ENCODE measurements at regions not wholly inside any gene's neighbourhood (a gene's known extent, or its start where the extent isn't known, plus 50 kb on each side); places are given as distances from the start of the nearest gene placed in this dataset.

GRCh38 chr17:79478841-79479240, 132.0 kb downstream of the RBFOX3 start:
- no peak overlapping the region for H3K27ac ChIP-seq (ENCODE audit: insufficient read depth, low read depth, low read length)
- intact Hi-C loops (cut with micrococcal nuclease) (no loop called here), dilution Hi-C loops (cut with MboI; ENCODE audit: extremely low pct_ligation_motif_present, low sequenced_read_pairs) (no loop called here)
- no peak overlapping the region for H3K4me3 ChIP-seq (replicated peaks in 1 of 3; ENCODE audit: insufficient read depth in 1 of 3, low read depth in 1 of 3, low read length in 3 of 3)
- ChIA-PET CTCF (no interaction called here), POLR2A (no interaction called here)
- H3K9me3 ChIP-seq (replicated peaks; ENCODE audit: control insufficient read depth, insufficient read depth, low read length) = no peaks in the 10 kb centered on the region
- no peak for TF ChIP-seq POLR2A (IDR thresholded peaks at IDR 0.05; ENCODE audit: low read depth, low read length)
- TF ChIP-seq EZH2 (IDR thresholded peaks at IDR 0.05; ENCODE audit: borderline replicate concordance, low read depth, low read length, severe bottlenecking) = no peak
- TF ChIP-seq FOS (IDR thresholded peaks at IDR 0.05; ENCODE audit: borderline replicate concordance, insufficient read depth, low read length) = no peak
- TF ChIP-seq MAX (IDR thresholded peaks at IDR 0.05; ENCODE audit: insufficient read depth, insufficient read length) = no peak
- TF ChIP-seq GATA2 (IDR thresholded peaks at IDR 0.05; ENCODE audit: insufficient read depth, insufficient read length, low read depth, low read length) = no peak
- no peak for TF ChIP-seq JUN (IDR thresholded peaks at IDR 0.05; ENCODE audit: borderline replicate concordance, insufficient read depth, insufficient read length, low read depth)
- no peak for TF ChIP-seq MYC (IDR thresholded peaks at IDR 0.05; ENCODE audit: low read depth, low read length)
- TF ChIP-seq POLR2AphosphoS5 (IDR thresholded peaks at IDR 0.05; ENCODE audit: insufficient read depth, low read depth, low read length) = no peak
- TF ChIP-seq CTCF (IDR thresholded peaks at IDR 0.05; ENCODE audit: extremely low read depth in 1 of 2, insufficient read depth in 1 of 2, low read depth in 1 of 2, low read length in 2 of 2) = no peak
- no peak overlapping the region for H2AFZ ChIP-seq (ENCODE audit: low read depth, low read length)
- no peaks in the 10 kb centered on the region for H3K79me2 ChIP-seq (ENCODE audit: control insufficient read depth, insufficient read depth, low read length)
- H3K9me1 ChIP-seq (replicated peaks; ENCODE audit: control insufficient read depth, extremely low read depth, insufficient read depth, low read length) = no peaks in the 10 kb centered on the region
- H3K36me3 ChIP-seq (ENCODE audit: control insufficient read depth in 2 of 2, extremely low read depth in 1 of 2, insufficient read depth in 2 of 2, low read length in 2 of 2) = no peaks in the 10 kb centered on the region
- H3K27me3 ChIP-seq (ENCODE audit: control insufficient read depth in 2 of 2, insufficient read depth in 2 of 2, low read length in 2 of 2) = no peaks in the 10 kb centered on the region
- FAIRE-seq (no peak), DNase-seq (ENCODE audit: low read depth, low spot score) (no peak)
- H4K20me1 ChIP-seq (replicated peaks; ENCODE audit: control insufficient read depth, extremely low read depth, insufficient read depth, low read length) = no peaks in the 10 kb centered on the region
- BruUV-seq (replicated peaks) = no TSS peak
- H3K4me1 ChIP-seq (ENCODE audit: control insufficient read depth, extremely low read depth, insufficient read depth, low read length) = no peaks in the 10 kb centered on the region
- no peak overlapping the region for H3K4me2 ChIP-seq (ENCODE audit: insufficient read depth, low read length)
- no peak overlapping the region for H3K9ac ChIP-seq (replicated peaks; ENCODE audit: extremely low read depth, insufficient read depth, low read length)
